Trophoblast cell (in vitro differentiated cells and primary cell): ENCODE measurements at regions not wholly inside any gene's neighbourhood (a gene's known extent, or its start where the extent isn't known, plus 50 kb on each side); places are given as distances from the start of the nearest gene placed in this dataset.

Experiments used
- DNase-seq, 2 donors: peaks; one replicate each; pipeline ENCODE4 v3.0.0-alpha.2; 2016
- H2AFZ ChIP-seq: 2 replicates; pipeline ENCODE4 v1.6.1; 2013; ENCODE audit warnings: low read length, moderate library complexity, mild to moderate bottlenecking; ENCODE audit not compliant: insufficient read depth, poor library complexity
- H2AK5ac ChIP-seq: 2 replicates; pipeline ENCODE4 v1.6.1; 2013; ENCODE audit warnings: mild to moderate bottlenecking, low read length
- H2BK120ac ChIP-seq: 2 replicates; pipeline ENCODE4 v1.6.1; 2013; ENCODE audit warnings: low read length, mild to moderate bottlenecking, moderate library complexity; ENCODE audit not compliant: insufficient read depth, poor library complexity
- H2BK12ac ChIP-seq: 2 replicates; pipeline ENCODE4 v1.6.1; 2013; ENCODE audit warnings: mild to moderate bottlenecking, low read length, moderate library complexity
- H2BK5ac ChIP-seq: 2 replicates; pipeline ENCODE4 v1.6.1; 2013; ENCODE audit warnings: low read length, low read depth, moderate library complexity, mild to moderate bottlenecking; ENCODE audit not compliant: poor library complexity
- H3K14ac ChIP-seq: 2 replicates; pipeline ENCODE4 v1.6.1; 2013; ENCODE audit warnings: mild to moderate bottlenecking, low read length
- H3K18ac ChIP-seq: 2 replicates; pipeline ENCODE4 v1.6.1; 2013; ENCODE audit warnings: mild to moderate bottlenecking, low read length
- H3K23ac ChIP-seq: 2 replicates; pipeline ENCODE4 v1.6.1; 2013; ENCODE audit warnings: low read length
- H3K27ac ChIP-seq: 2 replicates; pipeline ENCODE4 v1.5.1; 2013; ENCODE audit warnings: low read depth, mild to moderate bottlenecking, inconsistent platforms, low read length, moderate library complexity
- H3K27me3 ChIP-seq: 2 replicates; pipeline ENCODE4 v1.6.1; 2013; ENCODE audit warnings: inconsistent platforms, mild to moderate bottlenecking, low read length, moderate library complexity; ENCODE audit not compliant: insufficient read depth
- H3K36me3 ChIP-seq, 2 experiments: 1 replicate in 1 of 2; 2 replicates in 1 of 2; pipeline ENCODE4 v1.6.1; 2013; ENCODE audit warnings: low read length in 2 of 2, mild to moderate bottlenecking in 2 of 2, moderate library complexity in 1 of 2; ENCODE audit not compliant: insufficient read depth in 2 of 2, control insufficient read depth in 1 of 2
- H3K4ac ChIP-seq: 2 replicates; pipeline ENCODE4 v1.6.1; 2013; ENCODE audit warnings: low read depth, mild to moderate bottlenecking, low read length, moderate library complexity
- H3K4me1 ChIP-seq, 2 experiments: 1 replicate in 1 of 2; 2 replicates in 1 of 2; pipeline ENCODE4 v1.6.1; 2013; ENCODE audit warnings: low read length in 2 of 2, mild to moderate bottlenecking in 2 of 2, moderate library complexity in 1 of 2; ENCODE audit not compliant: insufficient read depth in 2 of 2, control insufficient read depth in 1 of 2
- H3K4me2 ChIP-seq: 2 replicates; pipeline ENCODE4 v1.6.1; 2013; ENCODE audit warnings: inconsistent platforms, mild to moderate bottlenecking, low read length, moderate library complexity
- H3K4me3 ChIP-seq: 2 replicates; pipeline ENCODE4 v1.5.1; 2013; ENCODE audit warnings: mild to moderate bottlenecking, low read depth, low read length, inconsistent platforms
- H3K79me1 ChIP-seq: one replicate; pipeline ENCODE4 v1.6.1; 2013; ENCODE audit warnings: low read length
- H3K79me2 ChIP-seq: 2 replicates; pipeline ENCODE4 v1.6.1; 2013; ENCODE audit warnings: low read length, mild to moderate bottlenecking; ENCODE audit not compliant: control insufficient read depth, insufficient read depth, poor library complexity
- H3K9ac ChIP-seq: 2 replicates; pipeline ENCODE4 v1.6.1; 2013; ENCODE audit warnings: mild to moderate bottlenecking, low read length
- H3K9me3 ChIP-seq: 2 replicates; pipeline ENCODE4 v1.6.1; 2013; ENCODE audit warnings: low read depth, mild to moderate bottlenecking, control low read depth, inconsistent platforms, low read length; ENCODE audit not compliant: insufficient read depth
- H4K12ac ChIP-seq: 2 replicates; pipeline ENCODE4 v1.6.1; 2013; ENCODE audit warnings: low read depth, mild to moderate bottlenecking, low read length, moderate library complexity
- H4K8ac ChIP-seq: 2 replicates; pipeline ENCODE4 v1.6.1; 2013; ENCODE audit warnings: low read depth, mild to moderate bottlenecking, low read length, moderate library complexity
- H4K91ac ChIP-seq: one replicate; pipeline ENCODE4 v1.6.1; 2013; ENCODE audit warnings: low read depth, mild to moderate bottlenecking, low read length, moderate library complexity
- WGBS: extraction: QIAGEN DNeasy Blood & Tissue Kit; methylation state at CpG from one replicate; pipeline ENCODE4 v1.1.7; 2013; ENCODE audit warnings: missing lambda C conversion rate; ENCODE audit not compliant: insufficient read length, insufficient coverage; ENCODE audit errors: extremely low coverage; 5-methylcytosine and 5-hydroxymethylcytosine counted together

DNA sequence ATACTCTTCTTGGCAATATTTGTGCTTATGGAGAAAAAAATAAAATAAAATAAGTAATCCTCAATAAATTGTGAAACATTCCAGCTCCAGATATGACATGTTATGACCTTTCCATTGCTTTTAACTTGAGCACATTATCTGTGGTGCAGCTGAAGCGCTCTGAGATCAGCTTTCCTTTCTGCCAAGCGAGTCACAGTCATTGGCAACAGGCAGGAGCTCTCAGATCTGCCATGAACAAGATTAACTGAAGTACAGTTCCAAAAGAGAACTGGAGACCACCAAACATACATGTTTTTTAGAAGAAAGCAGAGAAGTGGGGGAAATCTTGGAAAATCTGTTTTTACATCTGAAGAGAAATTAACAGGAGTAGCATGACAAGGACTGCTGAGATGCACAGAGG is 89.2 kb upstream of the DSCAM start:
- Histone ChIP-seq H3K9me3 (no peaks in the 10 kb centered on the region), H3K4me2 (no peak overlapping the region)
- WGBS, result no CpG with 5 or more reads among the region's 2 CpGs

DNA sequence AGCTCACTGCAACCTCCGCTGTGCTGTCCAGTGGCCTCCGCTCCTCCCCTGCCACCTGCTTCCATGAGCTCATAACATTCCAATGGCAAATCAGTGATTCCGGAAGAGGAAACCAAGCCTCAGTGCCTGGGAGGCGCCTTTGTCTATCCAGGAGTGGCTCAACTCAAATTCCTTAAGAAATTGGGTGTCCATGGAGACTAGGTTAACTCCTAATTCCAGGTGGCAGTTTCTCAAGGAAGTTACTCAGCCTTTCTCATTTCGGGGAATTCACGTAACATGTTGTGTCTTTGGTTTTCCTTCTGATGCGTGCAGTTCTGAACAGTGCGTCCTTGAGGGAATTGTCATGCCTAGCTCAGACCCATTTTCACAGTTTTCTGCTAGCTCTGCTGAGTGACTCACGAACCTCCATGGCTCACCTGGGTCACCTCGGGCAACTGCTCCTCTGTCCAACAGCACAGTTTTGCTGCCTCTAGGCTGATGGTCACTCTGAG is 89.9 kb upstream of the DSCAM start:
- Histone ChIP-seq H3K9ac (peak overlapping the region; percentile 65), H2AFZ (no peak overlapping the region), H3K79me1 (no peaks in the 10 kb centered on the region), H3K79me2 (no peaks in the 10 kb centered on the region), H3K27ac (no peak overlapping the region), H3K27me3 (no peaks in the 10 kb centered on the region), H2BK120ac (no peak overlapping the region), H4K91ac (no peak overlapping the region), H3K4me3 (no peak overlapping the region), H3K9me3 (no peaks in the 10 kb centered on the region), H3K4ac (no peak overlapping the region), H2AK5ac (no peak overlapping the region), H3K23ac (peak overlapping the region; percentile 86), H3K14ac (no peak overlapping the region), H4K12ac (no peak overlapping the region), H4K8ac (no peak overlapping the region), H3K4me1 (peaks cover 0 to 6% of the 10 kb centered on the region in 2 experiments), H2BK5ac (no peak overlapping the region), H3K4me2 (no peak overlapping the region), H3K18ac (no peak overlapping the region), H2BK12ac (no peak overlapping the region), H3K36me3 (no peaks in the 10 kb centered on the region)
- DNase-seq, result peak; percentile 97 to 99
- WGBS, result no CpG with 5 or more reads among the region's 10 CpGs

More for the DNA sequence above, 89.2 kb upstream of the DSCAM start:
- Histone ChIP-seq H4K12ac (no peak overlapping the region), H3K4me3 (no peak overlapping the region), H2BK120ac (no peak overlapping the region), H2AFZ (no peak overlapping the region), H3K27ac (no peak overlapping the region), H3K79me1 (no peaks in the 10 kb centered on the region), H2BK5ac (no peak overlapping the region), H4K91ac (no peak overlapping the region), H2BK12ac (no peak overlapping the region), H3K4ac (no peak overlapping the region), H3K9ac (no peak overlapping the region), H3K23ac (no peak overlapping the region), H3K14ac (no peak overlapping the region), H4K8ac (no peak overlapping the region), H2AK5ac (no peak overlapping the region), H3K18ac (no peak overlapping the region), H3K27me3 (no peaks in the 10 kb centered on the region), H3K4me1 (peaks cover 0 to 6% of the 10 kb centered on the region in 2 experiments), H3K36me3 (no peaks in the 10 kb centered on the region), H3K79me2 (no peaks in the 10 kb centered on the region)
- DNase-seq, result no peak

DNA sequence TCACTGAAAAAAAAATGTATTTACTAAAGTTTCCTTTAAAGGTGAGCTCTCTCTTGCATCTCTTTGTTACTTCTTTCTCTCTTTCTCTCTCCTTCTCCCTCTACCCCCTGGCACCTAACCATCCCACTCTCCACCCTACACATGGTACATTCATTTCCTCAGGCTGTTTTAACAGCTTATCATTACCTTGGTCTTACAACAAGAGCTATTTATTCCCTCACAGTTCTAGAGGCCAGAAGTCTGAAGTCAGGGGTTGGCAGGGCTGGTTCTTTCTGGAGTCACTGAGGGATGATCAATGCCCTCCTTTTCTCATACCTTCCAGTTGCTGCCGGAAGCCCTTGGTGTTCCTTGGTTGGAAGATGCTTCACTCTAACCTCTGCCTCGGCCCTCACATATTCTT is 91.1 kb upstream of the DSCAM start:
- Histone ChIP-seq H3K36me3 (no peaks in the 10 kb centered on the region), H2BK120ac (no peak overlapping the region), H4K8ac (no peak overlapping the region), H3K4me1 (peaks cover 0 to 6% of the 10 kb centered on the region in 2 experiments), H2BK5ac (no peak overlapping the region), H3K4me3 (no peak overlapping the region), H4K12ac (no peak overlapping the region), H3K4me2 (no peak overlapping the region), H2AK5ac (no peak overlapping the region), H3K23ac (no peak overlapping the region), H2AFZ (no peak overlapping the region), H3K9me3 (no peaks in the 10 kb centered on the region), H3K79me2 (no peaks in the 10 kb centered on the region), H3K18ac (no peak overlapping the region), H3K9ac (no peak overlapping the region), H3K4ac (no peak overlapping the region), H3K27me3 (no peaks in the 10 kb centered on the region), H3K79me1 (no peaks in the 10 kb centered on the region), H4K91ac (no peak overlapping the region), H3K27ac (no peak overlapping the region), H3K14ac (no peak overlapping the region), H2BK12ac (no peak overlapping the region)
- no peak for DNase-seq
- no CpG with 5 or more reads among the region's 2 CpGs for WGBS

DNA sequence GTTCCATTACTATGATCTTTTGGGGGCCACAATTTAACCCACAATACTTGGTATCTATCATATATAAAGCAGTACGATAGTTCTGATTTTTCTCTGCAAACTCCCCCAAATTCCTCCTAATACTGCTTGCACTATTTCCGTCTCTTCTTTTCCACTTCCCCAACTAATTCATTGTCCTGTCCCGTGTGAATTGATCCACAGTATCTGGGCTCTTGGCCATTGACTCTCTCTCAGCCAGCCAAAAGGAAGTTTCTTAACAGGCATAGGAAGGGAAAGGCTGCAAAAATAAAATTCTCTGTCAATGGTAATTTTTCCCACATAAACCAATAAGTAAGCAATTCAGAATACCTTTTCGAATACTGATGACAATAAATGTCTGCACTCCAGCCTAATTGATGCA is 91.7 kb upstream of the DSCAM start:
- Histone ChIP-seq H2AK5ac (no peak overlapping the region), H3K27ac (no peak overlapping the region), H4K12ac (no peak overlapping the region), H2AFZ (no peak overlapping the region), H2BK120ac (no peak overlapping the region), H3K4me1 (peaks cover 0 to 6% of the 10 kb centered on the region in 2 experiments), H4K8ac (no peak overlapping the region), H3K4me2 (no peak overlapping the region), H3K27me3 (no peaks in the 10 kb centered on the region), H3K4ac (no peak overlapping the region), H2BK5ac (no peak overlapping the region), H3K9me3 (no peaks in the 10 kb centered on the region), H3K9ac (no peak overlapping the region), H4K91ac (no peak overlapping the region), H3K4me3 (no peak overlapping the region), H3K23ac (no peak overlapping the region), H3K14ac (no peak overlapping the region), H3K36me3 (no peaks in the 10 kb centered on the region), H3K79me2 (no peaks in the 10 kb centered on the region), H3K79me1 (no peaks in the 10 kb centered on the region), H3K18ac (no peak overlapping the region), H2BK12ac (no peak overlapping the region)
- no peak for DNase-seq
- no CpG with 5 or more reads among the region's 4 CpGs for WGBS
